Body of pancreas (tissue), 4 donors: ENCODE measurements at regions not wholly inside any gene's neighbourhood (a gene's known extent, or its start where the extent isn't known, plus 50 kb on each side); places are given as distances from the start of the nearest gene placed in this dataset.

ENCODE experiments used
- POLR2A ChIP-seq, 3 donors: fragments of 450-650 bp; IDR thresholded peaks; one replicate each; pipeline ENCODE4 v1.6.1; 2016; ENCODE audit warnings: antibody characterized with exemption in 3 of 3, mild to moderate bottlenecking in 2 of 3
- TF ChIP-seq, protein P1 (sequence below), 7 experiments: fragments of 450-650 bp in 4 of 7; fragments of 200-600 bp in 3 of 7; sonication (generic) in 3 of 7; IDR thresholded peaks; one replicate each; pipeline ENCODE4 v1.5.1; 2016 to 2019; ENCODE audit warnings: antibody characterized with exemption in 7 of 7

- TF ChIP-seq, protein P1, sequence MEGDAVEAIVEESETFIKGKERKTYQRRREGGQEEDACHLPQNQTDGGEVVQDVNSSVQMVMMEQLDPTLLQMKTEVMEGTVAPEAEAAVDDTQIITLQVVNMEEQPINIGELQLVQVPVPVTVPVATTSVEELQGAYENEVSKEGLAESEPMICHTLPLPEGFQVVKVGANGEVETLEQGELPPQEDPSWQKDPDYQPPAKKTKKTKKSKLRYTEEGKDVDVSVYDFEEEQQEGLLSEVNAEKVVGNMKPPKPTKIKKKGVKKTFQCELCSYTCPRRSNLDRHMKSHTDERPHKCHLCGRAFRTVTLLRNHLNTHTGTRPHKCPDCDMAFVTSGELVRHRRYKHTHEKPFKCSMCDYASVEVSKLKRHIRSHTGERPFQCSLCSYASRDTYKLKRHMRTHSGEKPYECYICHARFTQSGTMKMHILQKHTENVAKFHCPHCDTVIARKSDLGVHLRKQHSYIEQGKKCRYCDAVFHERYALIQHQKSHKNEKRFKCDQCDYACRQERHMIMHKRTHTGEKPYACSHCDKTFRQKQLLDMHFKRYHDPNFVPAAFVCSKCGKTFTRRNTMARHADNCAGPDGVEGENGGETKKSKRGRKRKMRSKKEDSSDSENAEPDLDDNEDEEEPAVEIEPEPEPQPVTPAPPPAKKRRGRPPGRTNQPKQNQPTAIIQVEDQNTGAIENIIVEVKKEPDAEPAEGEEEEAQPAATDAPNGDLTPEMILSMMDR (IDR thresholded peaks at IDR 0.05) = no peak
- no peak for TF ChIP-seq POLR2A (IDR thresholded peaks at IDR 0.05)
Observed at GRCh38 chr5:92588876-92589275, 992.1 kb downstream of the NR2F1-AS1 start.
